HepG2 (cell line): ENCODE measurements at regions not wholly inside any gene's neighbourhood (a gene's known extent, or its start where the extent isn't known, plus 50 kb on each side); places are given as distances from the start of the nearest gene placed in this dataset.

ENCODE experiments used
- ATAC-seq: fragments of 200-7000 bp; cut with Tn5 transposase; 3 replicates; pipeline ENCODE4 v1.9.1; 2020; ENCODE audit warnings: mild to moderate bottlenecking, moderate library complexity
- BruUV-seq: library from RNA; stranded (reverse); fragments of 400-500 nt; replicated peaks from 2 replicates; lab custom pipeline; 2021; lab: Mats Ljungman, UMichigan
- CTCF ChIA-PET: fragments of 300-600 bp; formaldehyde crosslinking; extraction: SDS; loops from one replicate; lab custom pipeline; 2021; ENCODE audit warnings: low total read pairs, inconsistent platforms, low intra/inter-chr PET ratio; lab: Yijun Ruan, JAX
- POLR2A ChIA-PET: fragments of 350-600 bp; sonication (Branson Sonifier 250); formaldehyde crosslinking; loops from one replicate; lab custom pipeline; 2020; ENCODE audit warnings: antibody characterized with exemption, inconsistent platforms; lab: Yijun Ruan, JAX
- DNase-seq: peaks from one replicate; pipeline ENCODE4 v3.0.0-alpha.2; 2015; ENCODE audit warnings: low spot score
- FAIRE-seq: peaks from 3 replicates; lab custom pipeline; 2011; peaks lifted over from hg19 to GRCh38; lab: Jason Lieb, UNC
- H2AFZ ChIP-seq: one replicate; pipeline ENCODE4 v1.6.1; 2011; ENCODE audit warnings: low read length, inconsistent platforms
- H3K27ac ChIP-seq: fragments of 300-600 bp; 3 replicates; pipeline ENCODE4 v1.8.0; 2011; ENCODE audit warnings: mixed run types, mild to moderate bottlenecking, mixed read lengths, low read length, inconsistent platforms; ENCODE audit not compliant: insufficient read depth; ENCODE audit errors: extremely low read length
- H3K27me3 ChIP-seq, 2 experiments: fragments of 200-600 bp in 1 of 2; 2 replicates in 1 of 2; 3 replicates in 1 of 2; pipeline versions ENCODE4 v1.6.0 to v1.8.0; 2011; ENCODE audit warnings: low read length in 2 of 2, mild to moderate bottlenecking in 2 of 2, moderate library complexity in 2 of 2, inconsistent platforms in 1 of 2; ENCODE audit not compliant: insufficient read depth in 2 of 2, control insufficient read depth in 1 of 2
- H3K36me3 ChIP-seq, 2 experiments: fragments of 200-600 bp in 1 of 2; replicated peaks in 1 of 2; 2 replicates in 1 of 2; 3 replicates in 1 of 2; pipeline versions ENCODE4 v1.5.1 to v1.8.0; 2011; ENCODE audit warnings: low read length in 2 of 2, inconsistent platforms in 1 of 2; ENCODE audit not compliant: insufficient read depth in 2 of 2, control insufficient read depth in 1 of 2
- H3K4me1 ChIP-seq: 2 replicates; pipeline ENCODE4 v1.5.1; 2012; ENCODE audit warnings: low read length, inconsistent platforms; ENCODE audit not compliant: insufficient read depth
- H3K4me2 ChIP-seq: 2 replicates; pipeline ENCODE4 v1.6.0; 2011; ENCODE audit warnings: low read depth, low read length, inconsistent platforms
- H3K4me3 ChIP-seq, 3 experiments: fragments of 200-600 bp in 1 of 3; sonication (generic), shearing (Covaris generic) in 1 of 3; replicated peaks in 1 of 3; 2 replicates each; pipeline ENCODE4 v1.5.1; 2011 to 2016; ENCODE audit warnings: low read length in 3 of 3, inconsistent platforms in 2 of 3, low read depth in 2 of 3, mild to moderate bottlenecking in 2 of 3, control low read depth in 1 of 3, mixed read lengths in 1 of 3; ENCODE audit not compliant: insufficient read depth in 1 of 3
- H3K79me2 ChIP-seq: one replicate; pipeline ENCODE4 v1.6.1; 2011; ENCODE audit warnings: low read length, inconsistent platforms; ENCODE audit not compliant: insufficient read depth
- H3K9ac ChIP-seq: 2 replicates; pipeline ENCODE4 v1.6.0; 2011; ENCODE audit warnings: mild to moderate bottlenecking, low read depth, low read length, inconsistent platforms; ENCODE audit not compliant: insufficient read depth
- H3K9me3 ChIP-seq: 2 replicates; pipeline ENCODE4 v1.5.1; 2012; ENCODE audit warnings: mild to moderate bottlenecking, low read length
- H4K20me1 ChIP-seq: 2 replicates; pipeline ENCODE4 v1.6.0; 2011; ENCODE audit warnings: inconsistent platforms, mild to moderate bottlenecking, low read length, moderate library complexity; ENCODE audit not compliant: insufficient read depth
- CEBPZ ChIP-seq: IDR thresholded peaks from 2 replicates; pipeline ENCODE4 v1.6.1; 2012; ENCODE audit warnings: low read length, improper control_type of control experiment
- CENPBD1 ChIP-seq: sonication (generic); formaldehyde crosslinking; IDR thresholded peaks from 2 replicates; pipeline ENCODE4 v1.8.0; 2022; ENCODE audit warnings: missing genetic modification reagents, low read depth, mild to moderate bottlenecking, borderline replicate concordance
- JUN ChIP-seq: sonication (generic); formaldehyde crosslinking; IDR thresholded peaks from 2 replicates; pipeline ENCODE4 v1.4.0; 2020; ENCODE audit warnings: mild to moderate bottlenecking, missing genetic modification reagents
- NFE2 ChIP-seq: sonication (generic); formaldehyde crosslinking; IDR thresholded peaks from 2 replicates; pipeline ENCODE4 v1.4.0; 2020; ENCODE audit warnings: missing genetic modification reagents
- NFKBIZ ChIP-seq: IDR thresholded peaks from 2 replicates; pipeline ENCODE4 v1.6.1; 2018; ENCODE audit warnings: missing genetic modification reagents, missing compliant biosample characterization
- PLRG1 ChIP-seq: fragments of 450-650 bp; conservative IDR thresholded peaks from 2 replicates; pipeline ENCODE4 v1.6.1; 2016
- REST ChIP-seq, 2 experiments: IDR thresholded peaks; 2 replicates each; pipeline ENCODE4 v1.6.1; 2011 to 2012; ENCODE audit warnings: low read length in 2 of 2, borderline replicate concordance in 1 of 2, low read depth in 1 of 2, mild to moderate bottlenecking in 1 of 2, moderate library complexity in 1 of 2
- STAG1 ChIP-seq: sonication (generic); formaldehyde crosslinking; IDR thresholded peaks from 2 replicates; pipeline ENCODE4 v1.4.0; 2020; ENCODE audit warnings: missing genetic modification reagents
- ZMAT5 ChIP-seq: sonication (generic); formaldehyde crosslinking; IDR thresholded peaks from 2 replicates; pipeline ENCODE4 v1.5.0; 2020; ENCODE audit warnings: mild to moderate bottlenecking, low read depth, missing genetic modification reagents, borderline replicate concordance
- ZNF136 ChIP-seq: sonication (generic); formaldehyde crosslinking; IDR thresholded peaks from 2 replicates; pipeline ENCODE4 v1.8.1; 2022; ENCODE audit warnings: low read depth, mild to moderate bottlenecking, moderate library complexity, missing genetic modification reagents
- WGBS: methylation state at CpG from one replicate; pipeline ENCODE4 v1.1.6; 2017; ENCODE audit warnings: low lambda C conversion rate; 5-methylcytosine and 5-hydroxymethylcytosine counted together
- in situ Hi-C: cut with HindIII; loops from 2 replicates; pipeline ENCODE4 v1.10.0; 2017; ENCODE audit warnings: low pct_unique_long_range_greater_than_20kb; ENCODE audit not compliant: extremely low pct_ligation_motif_present
- intact Hi-C: fragments of 100-400 bp; cut with micrococcal nuclease; formaldehyde crosslinking; loops from one replicate; pipeline ENCODE4 v1.10.0; 2022; ENCODE audit not compliant: unreplicated experiment

- Histone ChIP-seq H3K36me3 (no peaks in the 10 kb centered on the region), H3K4me1 (no peaks in the 10 kb centered on the region), H3K4me2 (no peak overlapping the region), H3K27ac (no peak overlapping the region), H3K27me3 (no peaks in the 10 kb centered on the region; a peak in 1 of 5 replicates), H2AFZ (no peak overlapping the region), H3K79me2 (no peaks in the 10 kb centered on the region), H3K9me3 (no peaks in the 10 kb centered on the region), H4K20me1 (no peaks in the 10 kb centered on the region), H3K9ac (no peak overlapping the region), H3K4me3 (no peak overlapping the region)
- FAIRE-seq (no peak), DNase-seq (no peak), ATAC-seq (no peak)
- ChIA-PET POLR2A (no interaction called here), CTCF (no interaction called here)
- no TSS peak for BruUV-seq
- WGBS, result 0% methylated on average over 1 of the region's 1 CpG
- intact Hi-C loops, result no loop called here
- TF ChIP-seq NFKBIZ (CRISPR knock-in tag), result no peak
- no peak for TF ChIP-seq CENPBD1 (CRISPR knock-in tag)
- TF ChIP-seq NFE2 (CRISPR knock-in tag), result no peak
- in situ Hi-C loops, result no loop called here
These were observed 476.9 kb upstream of the NWD2 start for GRCh38 chr4:36767596-36767995.

GRCh38 chr4:36771411-36772153, 473.0 kb upstream of the NWD2 start:
- no peak overlapping the region for H3K4me2 ChIP-seq
- no peaks in the 10 kb centered on the region for H3K36me3 ChIP-seq
- H3K4me3 ChIP-seq, result no peak overlapping the region
- ChIA-PET POLR2A (no interaction called here), CTCF (no interaction called here)
- no peaks in the 10 kb centered on the region for H3K4me1 ChIP-seq
- in situ Hi-C loops, result no loop called here
- intact Hi-C loops, result no loop called here
- no peaks in the 10 kb centered on the region for H3K9me3 ChIP-seq
- no peaks in the 10 kb centered on the region for H3K79me2 ChIP-seq
- no peak overlapping the region for H2AFZ ChIP-seq
- no peak for DNase-seq
- WGBS, result 6% methylated on average over 2 of the region's 2 CpGs
- no peak for FAIRE-seq
- H3K27me3 ChIP-seq, result no peaks in the 10 kb centered on the region; a peak in 1 of 5 replicates
- BruUV-seq, result no TSS peak
- H3K9ac ChIP-seq, result no peak overlapping the region
- ATAC-seq, result no peak
- no peaks in the 10 kb centered on the region for H4K20me1 ChIP-seq
- H3K27ac ChIP-seq, result no peak overlapping the region
- TF ChIP-seq ZNF136 (no peak), CEBPZ (no peak), REST (IDR thresholded peaks at IDR 0.05; ENCODE audit: borderline replicate concordance in 1 of 2, low read depth in 1 of 2, low read length in 2 of 2) (no peak), STAG1 (CRISPR knock-in tag) (no peak), JUN (CRISPR knock-in tag) (no peak), PLRG1 (no peak), ZMAT5 (no peak)
